ENCODE measurements at regions not wholly inside any gene's neighbourhood (a gene's known extent, or its start where the extent isn't known, plus 50 kb on each side); places are given as distances from the start of the nearest gene placed in this dataset.

- Histone ChIP-seq H3K36me3 (ENCODE audit: control insufficient read depth, insufficient read depth, low read length) (no peaks in the 10 kb centered on the region), H3K4me3 (ENCODE audit: insufficient read depth, low read depth, low read length, poor library complexity, severe bottlenecking) (no peak overlapping the region), H3K27me3 (replicated peaks; ENCODE audit: control insufficient read depth, insufficient read depth, low read length, poor library complexity, severe bottlenecking) (no peaks in the 10 kb centered on the region), H3K27ac (ENCODE audit: insufficient read depth, low read length, poor library complexity, severe bottlenecking) (no peak overlapping the region), H3K4me1 (ENCODE audit: control insufficient read depth, insufficient read depth, low read length, poor library complexity, severe bottlenecking) (no peaks in the 10 kb centered on the region), H3K9me3 (ENCODE audit: control insufficient read depth, low read length) (no peaks in the 10 kb centered on the region)
- no peak for DNase-seq
Measured at GRCh38 chr12:14314801-14315200, 50.7 kb upstream of the ATF7IP start.

GRCh38 chr12:14315501-14315900, 50.0 kb upstream of the ATF7IP start:
- Histone ChIP-seq H3K4me1 (ENCODE audit: control insufficient read depth, insufficient read depth, low read length, poor library complexity, severe bottlenecking) (no peaks in the 10 kb centered on the region), H3K4me3 (ENCODE audit: insufficient read depth, low read depth, low read length, poor library complexity, severe bottlenecking) (no peak overlapping the region), H3K9me3 (ENCODE audit: control insufficient read depth, low read length) (no peaks in the 10 kb centered on the region), H3K36me3 (ENCODE audit: control insufficient read depth, insufficient read depth, low read length) (no peaks in the 10 kb centered on the region), H3K27ac (ENCODE audit: insufficient read depth, low read length, poor library complexity, severe bottlenecking) (no peak overlapping the region), H3K27me3 (replicated peaks; ENCODE audit: control insufficient read depth, insufficient read depth, low read length, poor library complexity, severe bottlenecking) (no peaks in the 10 kb centered on the region)
- no peak for DNase-seq
